Uterus (tissue), 2 donors: ENCODE measurements at regions not wholly inside any gene's neighbourhood (a gene's known extent, or its start where the extent isn't known, plus 50 kb on each side); places are given as distances from the start of the nearest gene placed in this dataset.

ENCODE experiments used
- POLR2A ChIP-seq, 2 donors: fragments of 450-650 bp; IDR thresholded peaks; one replicate each; pipeline ENCODE4 v1.6.1; 2016; ENCODE audit warnings: antibody characterized with exemption in 2 of 2, mild to moderate bottlenecking in 1 of 2, moderate library complexity in 1 of 2
- TF ChIP-seq, protein P1 (sequence below), 4 experiments: fragments of 200-600 bp in 2 of 4; fragments of 450-650 bp in 2 of 4; sonication (generic) in 2 of 4; IDR thresholded peaks; one replicate each; pipeline ENCODE4 v1.5.1; 2016 to 2019; ENCODE audit warnings: antibody characterized with exemption in 4 of 4, mild to moderate bottlenecking in 2 of 4, moderate library complexity in 1 of 4

DNA sequence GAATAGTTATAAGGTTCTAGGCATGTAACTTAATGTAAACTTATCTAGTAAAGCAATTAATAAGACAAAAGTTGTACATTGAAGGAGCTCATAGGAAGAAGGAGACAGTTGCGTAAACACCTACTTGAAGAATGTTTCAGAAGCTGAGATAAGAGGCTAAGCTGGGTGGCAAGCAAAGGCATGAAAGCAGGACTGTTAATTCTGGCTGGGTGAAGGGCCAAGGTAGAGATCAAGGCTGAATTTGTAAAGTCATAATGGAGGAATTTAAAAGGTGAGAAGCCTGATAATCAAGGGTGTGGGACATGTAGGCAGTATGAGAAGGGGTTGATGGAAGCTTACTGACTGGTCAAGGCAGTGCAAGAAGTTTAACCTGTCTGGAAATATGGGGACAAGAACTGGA, 80.4 kb upstream of the TGFBR2 start:
- no peak for TF ChIP-seq POLR2A (IDR thresholded peaks at IDR 0.05)
- TF ChIP-seq, protein P1, sequence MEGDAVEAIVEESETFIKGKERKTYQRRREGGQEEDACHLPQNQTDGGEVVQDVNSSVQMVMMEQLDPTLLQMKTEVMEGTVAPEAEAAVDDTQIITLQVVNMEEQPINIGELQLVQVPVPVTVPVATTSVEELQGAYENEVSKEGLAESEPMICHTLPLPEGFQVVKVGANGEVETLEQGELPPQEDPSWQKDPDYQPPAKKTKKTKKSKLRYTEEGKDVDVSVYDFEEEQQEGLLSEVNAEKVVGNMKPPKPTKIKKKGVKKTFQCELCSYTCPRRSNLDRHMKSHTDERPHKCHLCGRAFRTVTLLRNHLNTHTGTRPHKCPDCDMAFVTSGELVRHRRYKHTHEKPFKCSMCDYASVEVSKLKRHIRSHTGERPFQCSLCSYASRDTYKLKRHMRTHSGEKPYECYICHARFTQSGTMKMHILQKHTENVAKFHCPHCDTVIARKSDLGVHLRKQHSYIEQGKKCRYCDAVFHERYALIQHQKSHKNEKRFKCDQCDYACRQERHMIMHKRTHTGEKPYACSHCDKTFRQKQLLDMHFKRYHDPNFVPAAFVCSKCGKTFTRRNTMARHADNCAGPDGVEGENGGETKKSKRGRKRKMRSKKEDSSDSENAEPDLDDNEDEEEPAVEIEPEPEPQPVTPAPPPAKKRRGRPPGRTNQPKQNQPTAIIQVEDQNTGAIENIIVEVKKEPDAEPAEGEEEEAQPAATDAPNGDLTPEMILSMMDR (IDR thresholded peaks at IDR 0.05) = no peak
